Ishikawa (cell line): ENCODE measurements at regions not wholly inside any gene's neighbourhood (a gene's known extent, or its start where the extent isn't known, plus 50 kb on each side); places are given as distances from the start of the nearest gene placed in this dataset.

Experiments used
- EP300 ChIP-seq: IDR thresholded peaks from 2 replicates; pipeline ENCODE4 v1.6.1; 2012; ENCODE audit warnings: borderline replicate concordance
- YY1 ChIP-seq: IDR thresholded peaks from 2 replicates; pipeline ENCODE4 v1.6.1; 2012; ENCODE audit warnings: low read depth

DNA sequence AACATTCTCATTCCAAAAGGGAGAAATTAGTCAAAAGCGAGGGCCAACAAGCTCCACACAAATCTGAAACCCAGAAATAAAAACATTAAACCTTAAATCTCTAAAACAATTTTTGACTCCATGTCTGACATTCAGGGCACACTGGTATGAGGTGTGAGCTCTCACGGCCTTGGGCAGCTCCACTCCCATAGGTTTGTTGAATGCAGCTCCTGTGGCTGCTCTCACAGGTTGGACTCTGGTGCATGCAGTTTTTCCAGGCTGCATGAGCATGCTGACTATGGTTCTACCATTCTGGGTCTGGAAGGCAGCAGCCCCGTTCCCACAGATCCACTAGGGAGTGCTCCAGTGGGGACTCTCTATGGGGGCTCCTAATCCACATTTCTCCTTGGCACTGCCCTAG, 887.1 kb upstream of the GHITM start:
- no peak for TF ChIP-seq EP300
- no peak for TF ChIP-seq YY1
